ENCODE measurements at regions not wholly inside any gene's neighbourhood (a gene's known extent, or its start where the extent isn't known, plus 50 kb on each side); places are given as distances from the start of the nearest gene placed in this dataset.

DNA sequence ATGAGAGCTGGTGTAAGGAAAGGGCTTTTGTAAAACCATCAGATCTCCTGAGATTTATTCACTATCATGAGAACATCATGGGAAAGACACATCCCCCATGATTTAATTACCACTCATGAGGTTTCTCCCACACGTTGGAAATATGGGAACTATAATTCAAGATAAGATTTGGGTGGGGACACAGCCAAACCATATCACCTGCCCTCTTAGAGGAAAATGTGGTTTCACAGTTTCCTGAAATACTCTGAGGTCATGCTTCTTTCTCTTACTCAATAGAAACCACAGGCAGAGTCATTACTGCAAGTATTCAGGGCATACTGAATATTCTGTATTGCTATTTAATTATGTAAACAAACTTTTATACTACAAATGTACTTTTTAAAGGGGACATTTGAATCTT lies 1453.3 kb downstream of the PCDH18 start:
- DNase-seq (ENCODE audit: low spot score), result no peak

DNA sequence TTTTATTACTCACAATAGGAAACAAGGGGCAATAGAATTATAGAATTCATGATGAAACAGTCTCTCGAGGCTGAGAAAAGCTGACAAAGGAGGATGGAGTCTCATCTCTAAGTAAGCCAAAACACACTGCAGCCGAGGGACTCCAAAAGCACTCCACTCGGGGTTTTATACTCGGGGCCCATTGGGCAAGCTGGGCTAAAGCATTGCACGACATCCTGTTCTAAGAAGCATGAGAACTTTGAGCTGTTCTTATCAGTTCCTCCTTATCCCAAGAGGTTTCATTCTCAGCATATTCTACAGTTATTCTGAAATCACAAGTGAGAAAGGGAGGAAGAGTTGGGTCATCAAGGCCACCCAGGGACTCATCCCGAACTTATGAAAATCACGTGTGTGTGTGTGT lies 1475.5 kb downstream of the PCDH18 start:
- DNase-seq (ENCODE audit: low spot score), result no peak

DNA sequence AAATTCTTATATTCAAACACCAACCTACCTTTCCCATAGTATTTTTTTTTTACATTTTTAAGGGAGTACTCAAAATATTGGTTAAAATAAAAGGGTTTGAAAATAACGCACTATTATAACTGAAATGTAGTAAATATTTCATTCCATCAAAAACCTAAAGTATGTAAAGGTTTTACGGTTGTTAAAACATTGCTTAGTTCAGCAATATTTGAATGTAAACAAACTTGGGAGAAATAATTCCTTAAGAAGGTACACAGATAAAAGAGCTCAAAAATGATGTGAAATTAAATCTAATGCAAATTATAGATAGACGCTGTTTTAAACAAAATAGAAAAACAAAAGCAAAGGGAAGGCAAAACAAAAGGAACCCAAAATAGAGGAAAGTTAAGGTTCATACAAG lies 1476.9 kb downstream of the PCDH18 start:
- DNase-seq (ENCODE audit: low spot score), result no peak

DNA sequence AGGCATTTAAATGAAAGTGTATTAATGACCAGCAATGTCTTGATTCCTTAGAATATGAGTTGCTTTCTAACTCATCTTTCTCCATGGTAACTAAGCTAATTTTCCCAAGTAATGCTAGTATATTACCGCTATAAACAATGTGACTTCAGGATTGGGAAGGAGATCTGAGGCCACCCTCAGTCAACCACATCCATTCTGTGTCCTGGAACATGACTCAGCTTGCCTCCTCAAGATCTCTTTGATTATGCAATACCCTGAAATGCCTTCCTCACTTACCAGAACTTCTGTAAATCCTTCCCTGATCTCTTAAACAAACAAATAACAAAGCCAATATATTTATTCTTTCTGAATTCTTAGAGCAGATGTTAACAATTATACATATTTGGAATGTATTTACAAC lies 1495.5 kb downstream of the PCDH18 start:
- peak; percentile 63 for DNase-seq (ENCODE audit: low spot score)

DNA sequence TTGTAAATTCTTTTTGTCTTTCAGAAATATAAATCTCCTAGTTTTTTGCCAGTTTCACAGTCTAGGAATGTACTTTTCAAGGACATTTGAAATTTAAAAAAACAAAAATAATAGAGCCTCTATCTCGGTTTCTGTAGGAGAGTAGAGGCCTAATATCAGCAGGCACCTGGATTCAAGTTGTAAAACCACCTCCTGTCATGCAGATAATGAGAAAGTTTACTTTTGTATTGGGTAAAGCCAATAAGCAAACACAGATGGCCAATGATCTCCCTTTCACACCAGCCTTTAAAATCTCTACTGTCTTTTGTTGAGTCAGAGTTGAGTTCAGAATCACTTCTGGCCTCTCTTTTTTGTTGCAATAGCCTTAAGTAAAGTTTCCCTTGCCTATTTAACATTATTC lies 1499.9 kb downstream of the PCDH18 start:
- no peak for DNase-seq (ENCODE audit: low spot score)

DNA sequence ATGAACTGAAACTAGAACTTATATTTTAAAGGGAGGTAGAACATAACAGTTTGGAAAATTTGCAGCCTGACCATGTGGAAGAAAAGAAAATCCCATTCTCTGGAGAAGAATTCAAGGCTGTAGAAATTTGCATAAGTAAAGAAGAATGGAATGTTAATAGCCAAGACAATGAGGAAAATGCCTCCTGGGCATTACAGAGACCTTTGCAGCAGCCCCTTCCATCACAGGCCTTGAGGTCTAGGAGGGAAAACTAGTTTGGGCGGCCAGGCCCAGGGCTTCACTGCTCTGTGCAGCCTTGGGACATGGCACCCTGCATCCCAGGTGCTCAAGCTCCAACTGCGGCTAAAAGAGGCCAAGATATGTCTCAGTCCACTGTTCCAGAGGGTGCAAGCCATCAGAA lies 1506.8 kb downstream of the PCDH18 start:
- DNase-seq (ENCODE audit: low spot score), result no peak

DNA sequence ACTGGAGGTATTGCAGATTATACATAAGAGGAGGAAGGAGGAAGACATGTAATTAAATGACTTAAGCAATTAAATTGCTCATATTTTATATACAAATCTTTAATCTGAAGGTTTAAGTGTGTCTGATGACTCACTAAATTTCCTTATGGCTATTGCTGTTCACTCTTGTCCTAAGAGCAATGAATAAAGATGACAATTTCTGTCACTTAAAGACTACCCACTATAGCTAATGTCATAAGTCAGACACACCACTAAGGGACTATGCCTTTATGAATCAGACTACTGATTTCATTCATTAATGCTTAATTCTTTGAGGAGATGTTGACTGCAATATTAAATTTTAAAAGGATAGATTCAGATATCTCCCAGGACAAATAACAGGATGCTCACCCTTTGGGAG lies 1514.7 kb downstream of the PCDH18 start:
- no peak for DNase-seq (ENCODE audit: low spot score)

DNA sequence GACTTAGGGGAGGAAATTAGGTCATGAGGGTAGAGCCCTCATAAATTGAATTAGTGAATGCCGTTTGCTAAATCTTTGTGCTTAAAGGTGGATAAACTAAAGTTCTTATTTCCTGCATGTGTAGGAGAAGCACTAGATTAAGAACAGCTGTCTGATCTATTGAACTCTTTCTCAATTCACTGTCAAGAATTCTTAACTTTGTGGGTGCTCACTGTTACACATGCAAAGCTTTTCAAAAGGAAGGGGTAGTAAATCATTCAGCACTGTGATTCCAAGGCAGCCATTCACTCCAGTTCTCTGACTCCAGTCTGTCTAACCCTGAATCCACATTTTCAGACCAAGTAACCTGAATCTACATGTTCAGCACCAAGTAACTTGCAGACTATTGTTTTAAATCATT lies 1520.1 kb downstream of the PCDH18 start:
- no peak for DNase-seq (ENCODE audit: low spot score)

DNA sequence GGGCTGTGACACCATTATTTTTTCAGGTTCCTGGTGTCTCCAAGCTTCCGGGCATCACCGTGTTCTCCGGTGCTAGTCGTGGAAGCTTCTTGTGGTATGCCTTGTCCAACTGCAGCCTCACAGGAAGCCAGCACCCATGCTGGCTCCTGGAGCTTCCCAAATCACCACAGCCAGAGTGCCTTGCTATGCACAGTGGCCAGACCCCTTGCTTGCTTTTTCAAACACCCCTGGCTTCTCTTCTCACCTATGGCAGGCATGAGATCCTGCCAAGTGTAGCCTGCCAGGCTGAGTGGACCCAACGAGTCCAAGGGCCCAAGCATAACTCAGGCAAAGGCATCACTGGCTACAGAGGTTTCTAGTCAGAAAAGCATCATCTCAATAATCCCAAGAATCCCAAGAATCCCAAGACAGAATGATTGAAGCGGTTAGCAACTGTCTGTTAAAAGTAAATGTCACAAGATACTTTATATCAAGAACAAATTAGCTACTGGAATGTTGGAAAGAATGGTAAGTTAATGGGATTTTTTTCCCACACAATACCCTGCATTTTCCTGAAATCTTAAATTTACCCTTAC lies 1522.9 kb downstream of the PCDH18 start:
- DNase-seq (ENCODE audit: low spot score), result no peak

DNA sequence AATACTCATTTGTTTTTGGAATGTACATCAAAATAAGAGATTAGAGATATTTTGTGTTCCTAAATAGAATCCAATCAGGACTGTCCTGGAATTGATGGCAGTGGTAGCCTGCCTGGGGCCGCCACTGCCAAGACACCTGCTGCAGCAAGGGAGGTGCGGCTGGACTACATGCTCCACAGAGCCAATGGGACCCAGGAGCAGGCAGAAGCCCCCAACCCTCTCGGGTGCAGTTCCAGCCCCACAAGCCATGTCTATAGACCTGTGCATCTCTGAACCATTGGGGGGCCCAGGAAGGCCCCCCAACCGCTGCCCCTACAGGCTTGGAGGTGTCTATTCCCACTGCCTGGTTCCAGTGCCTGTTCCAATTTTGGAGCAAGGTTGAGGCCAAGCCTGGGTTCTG lies 1524.3 kb downstream of the PCDH18 start:
- DNase-seq (ENCODE audit: low spot score), result no peak

DNA sequence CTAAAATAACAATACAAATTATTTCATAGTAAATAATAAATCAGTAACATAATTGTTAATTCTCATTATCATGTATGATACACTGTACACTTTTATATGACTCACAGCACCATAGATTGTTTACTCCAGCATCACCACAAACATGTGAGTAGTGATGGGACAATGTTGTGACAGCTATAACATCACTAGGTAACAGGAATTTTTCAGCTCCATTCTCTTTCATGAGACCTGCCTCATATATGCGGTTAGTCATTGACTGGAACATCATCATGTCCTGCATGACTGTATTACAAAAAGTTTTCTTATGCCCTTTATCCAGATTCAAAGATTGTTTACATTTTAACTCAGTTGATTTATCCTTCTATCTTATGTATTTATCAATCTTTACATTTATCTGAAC lies 1530.0 kb downstream of the PCDH18 start:
- DNase-seq (ENCODE audit: low spot score), result peak; percentile 22

DNA sequence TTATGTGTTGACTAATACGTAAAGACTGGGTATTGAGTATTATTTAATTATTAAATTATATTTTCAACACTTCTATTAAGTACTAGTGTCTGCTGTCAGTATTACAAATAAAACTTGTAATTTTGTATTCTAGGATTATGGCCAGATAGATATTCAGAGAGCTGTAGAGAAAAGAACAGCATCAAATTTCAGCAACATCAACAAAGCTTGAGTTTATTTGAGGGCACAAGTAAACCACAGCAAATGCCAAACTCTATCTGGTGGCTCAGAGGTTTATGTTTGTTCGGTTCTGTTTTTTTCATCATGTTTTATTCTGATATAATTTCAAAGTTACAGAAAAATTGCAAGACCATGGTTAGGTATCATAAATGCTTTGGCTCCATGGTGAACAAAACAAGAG lies 1530.5 kb downstream of the PCDH18 start:
- no peak for DNase-seq (ENCODE audit: low spot score)

DNA sequence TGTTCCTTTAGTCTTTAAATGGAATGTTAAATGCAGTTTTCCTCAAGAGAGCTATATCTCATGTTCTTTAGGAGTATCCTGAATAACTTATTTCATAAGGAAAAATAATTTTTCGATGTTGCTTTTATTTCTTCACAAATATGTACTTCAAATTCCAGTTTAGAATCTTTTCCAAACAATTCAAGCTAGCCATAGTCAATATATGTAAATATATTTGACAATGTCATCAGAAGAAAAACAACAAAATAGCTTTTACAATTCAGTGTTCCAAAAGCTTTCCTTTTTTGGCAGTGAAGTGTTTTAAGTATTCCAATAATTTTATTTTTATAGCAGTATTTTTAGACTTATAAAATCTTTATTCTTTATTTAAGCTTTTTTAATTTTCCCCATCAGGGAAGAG lies 1532.0 kb downstream of the PCDH18 start:
- DNase-seq (ENCODE audit: low spot score), result no peak

DNA sequence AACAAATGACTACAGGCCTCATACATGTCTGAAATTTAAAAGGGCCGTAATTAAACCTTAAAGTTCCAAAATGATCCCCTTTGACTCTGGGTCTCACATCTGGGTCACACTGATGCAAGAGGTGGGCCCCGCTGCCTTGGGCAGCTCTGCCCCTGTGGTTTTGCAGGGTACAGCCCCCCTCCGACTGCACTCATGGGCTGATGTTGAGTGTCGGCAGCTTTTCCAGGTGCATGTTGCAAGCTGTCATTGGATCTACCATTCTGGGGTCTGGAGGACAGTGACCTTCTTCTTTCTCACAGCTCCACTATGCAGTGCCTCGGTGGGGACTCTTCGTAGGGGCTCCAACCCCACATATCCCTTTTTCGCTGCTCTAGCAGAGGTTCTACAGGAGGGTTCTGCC lies 1537.9 kb downstream of the PCDH18 start:
- DNase-seq (ENCODE audit: low spot score), result no peak

DNA sequence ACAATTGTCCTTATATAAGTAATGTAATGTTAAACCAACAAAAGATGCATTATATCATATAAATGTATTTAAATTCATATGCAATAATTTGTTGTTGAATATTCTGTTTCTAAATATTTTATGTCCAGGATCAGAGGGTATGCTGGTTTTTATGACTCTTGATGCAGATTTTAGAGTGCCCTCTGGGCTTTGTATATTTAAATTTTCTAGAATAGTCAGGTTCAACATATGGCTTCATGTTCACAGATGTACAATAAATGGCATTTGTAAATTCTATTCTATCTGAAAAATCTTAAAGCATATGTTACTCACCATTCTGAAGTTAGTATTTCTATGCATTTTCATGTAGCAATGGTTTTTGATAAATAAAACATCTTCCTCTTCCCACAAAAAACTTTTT lies 1555.4 kb downstream of the PCDH18 start:
- no peak for DNase-seq (ENCODE audit: low spot score)

DNA sequence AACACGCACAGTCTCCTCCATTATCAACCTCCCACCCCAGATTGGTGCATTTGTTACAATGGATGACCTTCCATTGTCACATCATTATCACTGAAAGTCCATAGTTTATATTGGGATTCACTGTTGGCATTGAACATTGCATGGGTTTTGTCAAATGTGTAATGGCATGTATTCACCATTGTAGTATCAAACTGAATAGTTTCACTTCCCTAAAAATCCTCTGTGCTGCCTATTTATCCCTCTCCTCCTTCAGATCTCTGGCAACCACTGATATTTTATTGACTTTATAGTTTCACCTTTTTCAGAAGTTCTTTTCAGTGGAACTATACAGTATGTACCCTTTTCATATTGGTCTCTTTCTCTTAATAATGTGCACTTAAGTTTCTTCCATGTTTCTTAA lies 1565.4 kb downstream of the PCDH18 start:
- no peak for DNase-seq (ENCODE audit: low spot score)

DNA sequence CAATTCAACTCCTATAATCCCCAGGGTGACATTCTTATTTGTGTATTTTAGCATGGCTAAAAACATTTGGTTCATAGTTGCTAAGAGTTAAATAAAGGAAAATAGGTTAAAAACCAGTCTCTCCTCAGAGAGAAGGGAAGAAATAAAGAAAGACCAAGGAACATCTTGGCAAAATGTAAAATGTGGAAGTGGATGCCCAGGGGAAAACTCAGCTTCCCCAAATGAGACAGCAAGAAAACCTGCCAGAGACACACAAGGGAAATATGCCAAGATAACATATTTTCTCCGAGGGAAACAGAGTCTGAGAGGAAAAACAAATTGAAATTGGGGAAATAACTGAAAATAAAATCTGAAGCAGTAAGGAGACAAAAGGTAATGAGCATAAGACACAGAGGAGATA lies 1569.3 kb downstream of the PCDH18 start:
- DNase-seq (ENCODE audit: low spot score), result no peak

DNA sequence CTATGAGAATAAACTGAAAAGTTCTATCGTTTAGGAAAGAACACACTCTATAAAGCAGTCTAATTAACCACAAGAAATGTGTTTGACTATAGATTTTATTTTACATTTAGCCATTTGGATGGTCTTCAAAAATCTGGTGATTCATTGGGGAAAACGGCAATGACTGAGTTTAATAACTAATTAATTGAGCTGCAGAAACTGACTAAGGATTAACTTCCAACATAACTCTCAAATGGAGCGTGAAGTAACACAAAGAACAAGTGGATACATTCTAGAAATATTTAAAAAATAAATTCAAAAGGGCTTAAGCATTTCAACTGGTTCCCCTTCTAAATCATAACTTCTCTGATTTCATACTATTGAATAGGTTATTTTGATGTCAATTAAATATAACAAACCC lies 1582.4 kb downstream of the PCDH18 start:
- DNase-seq (ENCODE audit: low spot score), result peak; percentile 33

DNA sequence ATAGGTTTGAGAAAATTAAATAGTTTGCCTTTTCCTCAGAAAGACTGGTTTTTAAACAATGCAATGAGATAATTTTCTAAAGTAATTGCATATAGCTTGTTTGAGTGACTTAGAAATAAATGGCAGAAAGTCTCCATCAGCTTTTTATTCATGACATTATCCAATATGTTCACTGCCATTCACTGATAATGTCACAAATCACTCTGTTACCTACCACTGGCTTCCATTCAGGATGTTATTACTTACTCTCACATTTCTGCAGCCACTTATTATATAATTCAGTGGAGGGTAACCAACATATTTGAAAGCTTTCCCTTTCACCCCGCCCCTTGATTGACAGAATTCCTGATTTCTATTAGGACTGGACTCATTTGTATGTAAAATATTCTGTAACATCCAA lies 1583.5 kb downstream of the PCDH18 start:
- DNase-seq (ENCODE audit: low spot score), result no peak

DNA sequence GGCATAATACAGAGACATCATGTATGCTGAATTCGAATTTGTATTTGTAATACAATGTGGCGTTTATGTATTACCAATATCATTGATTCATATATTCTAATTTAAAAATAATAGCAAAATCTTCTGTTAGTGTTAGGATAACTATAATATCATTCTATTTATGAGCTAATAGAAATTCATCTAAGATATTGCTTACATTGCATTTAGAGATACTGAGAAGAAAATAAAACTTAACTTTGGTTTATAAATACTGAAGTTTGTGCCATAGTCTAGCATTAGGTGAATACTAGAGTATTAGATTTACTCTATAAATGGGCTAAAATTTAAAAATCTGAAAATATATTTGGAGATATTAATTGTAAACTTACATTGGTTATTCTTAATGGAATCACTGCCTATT lies 1590.6 kb downstream of the PCDH18 start:
- DNase-seq (ENCODE audit: low spot score), result no peak

DNA sequence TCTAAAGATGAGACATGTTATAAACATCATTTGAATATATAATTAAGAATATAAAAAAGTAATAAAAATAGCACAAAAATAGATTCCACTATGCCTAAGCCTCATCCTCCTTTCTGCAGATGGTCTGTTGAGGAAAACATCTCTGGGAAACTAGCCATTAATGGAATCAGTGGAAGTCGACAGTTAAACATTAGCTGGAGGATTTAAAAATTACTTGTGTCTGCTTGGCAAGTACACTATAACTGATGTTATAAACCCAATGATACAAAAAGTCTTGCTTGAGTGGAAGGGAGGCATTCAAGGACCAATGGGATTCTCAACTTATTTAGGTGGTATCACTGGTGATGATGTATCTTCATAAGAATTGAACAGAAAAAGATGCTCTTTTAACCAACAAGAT lies 1598.3 kb downstream of the PCDH18 start:
- DNase-seq (ENCODE audit: low spot score), result peak; percentile 42

DNA sequence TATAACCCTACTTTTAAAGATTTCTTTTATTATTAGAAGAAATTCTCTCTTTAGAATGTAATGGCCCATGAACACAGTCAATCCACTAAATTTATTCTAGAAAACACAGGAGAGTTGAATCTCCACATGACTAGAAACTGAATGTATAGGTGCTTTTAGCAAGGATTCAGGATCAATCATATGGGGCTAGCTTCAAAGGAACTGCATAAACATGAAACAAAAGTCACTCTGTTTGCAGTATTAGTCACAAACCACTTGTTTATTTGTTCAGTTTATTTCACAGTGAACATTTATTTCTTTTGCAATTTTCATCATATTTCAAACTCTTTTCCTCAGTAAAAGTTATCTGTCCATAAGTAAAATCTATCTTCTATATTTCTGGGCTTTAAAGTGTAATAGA lies 1604.6 kb downstream of the PCDH18 start:
- DNase-seq (ENCODE audit: low spot score), result no peak

DNA sequence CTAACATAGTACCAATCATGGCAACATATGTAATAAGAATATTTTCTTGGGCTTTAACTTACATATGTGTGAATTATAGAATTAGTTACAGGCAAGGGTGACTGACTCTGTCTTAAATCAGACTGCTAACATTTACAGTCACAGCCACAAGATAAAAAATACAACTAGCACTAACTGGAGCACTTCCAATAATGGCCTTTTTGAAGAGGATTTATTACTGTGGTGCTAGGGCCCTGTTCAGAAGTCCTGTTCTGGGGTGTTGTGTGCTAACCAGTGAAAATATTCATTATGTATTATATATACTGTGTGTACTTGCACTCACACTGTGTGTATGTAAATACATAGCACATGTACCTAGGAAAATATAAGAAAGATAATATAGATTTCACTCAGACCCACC lies 1611.2 kb downstream of the PCDH18 start:
- DNase-seq (ENCODE audit: low spot score), result no peak

DNA sequence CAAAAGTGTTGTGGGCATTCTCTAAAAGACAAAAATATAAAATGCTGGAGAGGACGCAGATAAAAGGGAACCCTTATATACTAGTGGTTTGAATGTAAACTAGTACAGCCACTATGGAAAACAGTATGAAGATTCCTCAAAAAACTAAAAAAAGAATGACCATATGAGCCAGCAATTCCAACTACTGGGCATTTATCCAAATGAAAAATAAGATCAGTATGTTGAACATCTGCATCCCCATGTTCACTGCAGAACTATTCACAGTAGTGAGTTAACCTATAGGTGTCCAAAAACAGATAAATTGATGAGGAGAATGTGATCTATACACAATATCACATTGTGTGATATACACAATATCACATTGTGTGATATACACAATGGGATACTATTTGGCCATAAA lies 1615.3 kb downstream of the PCDH18 start:
- no peak for DNase-seq (ENCODE audit: low spot score)

DNA sequence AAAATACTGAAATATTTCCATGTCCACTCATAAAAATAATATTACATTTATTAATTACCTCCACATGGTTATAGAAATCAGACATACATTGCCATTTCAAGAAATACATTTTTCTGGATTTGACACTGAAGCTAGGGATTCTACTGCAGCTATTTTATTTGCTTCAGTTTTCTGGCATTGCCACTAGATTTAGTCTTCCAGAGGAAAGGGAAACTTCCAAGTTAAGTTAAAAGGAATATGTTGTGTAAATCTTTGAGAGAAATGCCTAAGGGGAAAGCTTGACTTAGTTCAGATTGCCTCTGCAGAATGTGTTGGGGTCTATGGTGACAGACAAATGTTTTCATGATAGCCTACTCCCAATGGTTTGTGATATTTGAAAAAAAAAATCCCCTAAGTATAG lies 1631.3 kb downstream of the PCDH18 start:
- DNase-seq (ENCODE audit: low spot score), result no peak
